HG03342 (cell line): ENCODE measurements at regions not wholly inside any gene's neighbourhood (a gene's known extent, or its start where the extent isn't known, plus 50 kb on each side); places are given as distances from the start of the nearest gene placed in this dataset.
"Not testable (repeated sequence)": the region's sequence is repeated elsewhere in the genome, so short reads cannot be mapped to it uniquely, and the experiment has no call there.

Experiments
- ATAC-seq: cut with Tn5 transposase; IDR thresholded peaks from one replicate; pipeline ENCODE4 v1.9.1; 2021; ENCODE audit warnings: mild to moderate bottlenecking, moderate library complexity; ENCODE audit not compliant: unreplicated experiment

GRCh38 chr4:72942565-72942964 lies 127.0 kb downstream of the COX18 start:
- ATAC-seq, result no peak

- no peak for ATAC-seq
Observed at GRCh38 chr4:72938516-72938915, 131.0 kb downstream of the COX18 start.

- ATAC-seq, result no peak
Observed at GRCh38 chr4:72935462-72935861, 134.1 kb downstream of the COX18 start.

GRCh38 chr4:72933029-72933428 lies 136.5 kb downstream of the COX18 start:
- no peak for ATAC-seq

GRCh38 chr4:72931346-72931745 lies 138.2 kb downstream of the COX18 start:
- no peak for ATAC-seq

- not testable (repeated sequence) for ATAC-seq
Observed at GRCh38 chr4:72929596-72930274, 139.8 kb downstream of the COX18 start.

- ATAC-seq, result no peak
Observed at GRCh38 chr4:72924814-72925213, 144.7 kb downstream of the COX18 start.

GRCh38 chr4:72919937-72920336 lies 149.6 kb downstream of the COX18 start:
- ATAC-seq, result no peak

GRCh38 chr4:72919464-72919863 lies 150.1 kb downstream of the COX18 start:
- ATAC-seq, result no peak

- ATAC-seq, result no peak
Observed at GRCh38 chr4:72918362-72918761, 151.2 kb downstream of the COX18 start.

- no peak for ATAC-seq
Observed at GRCh38 chr4:72911316-72911715, 158.2 kb downstream of the COX18 start.

- no peak for ATAC-seq
Observed at GRCh38 chr4:72909461-72909860, 160.1 kb downstream of the COX18 start.

GRCh38 chr4:72902354-72902753 lies 167.2 kb downstream of the COX18 start:
- ATAC-seq, result no peak

GRCh38 chr4:72901553-72901952 lies 168.0 kb downstream of the COX18 start:
- ATAC-seq, result no peak

GRCh38 chr4:72900952-72901351 lies 168.6 kb downstream of the COX18 start:
- no peak for ATAC-seq

GRCh38 chr4:72899621-72900020 lies 169.9 kb downstream of the COX18 start:
- no peak for ATAC-seq

- no peak for ATAC-seq
Observed at GRCh38 chr4:72899214-72899613, 170.3 kb downstream of the COX18 start.

- no peak for ATAC-seq
Observed at GRCh38 chr4:72896515-72896914, 173.0 kb downstream of the COX18 start.

- ATAC-seq, result no peak
Observed at GRCh38 chr4:72895408-72895807, 174.1 kb downstream of the COX18 start.

- no peak for ATAC-seq
Observed at GRCh38 chr4:72893354-72894066, 176.0 kb downstream of the COX18 start.

GRCh38 chr4:72888331-72888730 lies 181.2 kb downstream of the COX18 start:
- no peak for ATAC-seq

- no peak for ATAC-seq
Observed at GRCh38 chr4:72887152-72887551, 182.4 kb downstream of the COX18 start.

GRCh38 chr4:72886602-72887001 lies 182.9 kb downstream of the COX18 start:
- no peak for ATAC-seq
